ENCODE measurements at regions not wholly inside any gene's neighbourhood (a gene's known extent, or its start where the extent isn't known, plus 50 kb on each side); places are given as distances from the start of the nearest gene placed in this dataset.
"Not testable (repeated sequence)": the region's sequence is repeated elsewhere in the genome, so short reads cannot be mapped to it uniquely, and the experiment has no call there.

DNA sequence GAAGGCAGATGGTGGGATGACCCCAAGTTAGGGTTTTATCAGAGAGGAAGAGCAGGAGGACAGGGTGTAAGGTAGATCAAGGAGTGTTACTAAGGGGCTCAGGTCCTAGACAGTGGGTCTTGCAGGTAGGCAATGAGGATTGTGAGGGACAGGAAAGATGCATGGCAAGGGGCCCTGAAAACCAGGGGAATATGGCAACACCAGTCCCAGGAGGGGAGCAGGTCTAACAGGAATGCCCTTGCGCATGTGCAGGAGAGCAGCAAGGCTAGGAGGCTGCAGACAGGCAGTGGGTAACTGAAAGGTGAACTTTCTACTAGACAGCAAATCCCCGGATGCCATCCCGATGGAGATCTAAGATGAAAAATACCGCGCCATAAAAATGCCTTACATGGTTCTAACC is 211.3 kb downstream of the ALG10 start:
- intact Hi-C loops (cut with DNase I), result no loop called here
- H3K27ac ChIP-seq, result no peak overlapping the region
- DNase-seq, result no peak
- no peak for ATAC-seq
- H3K4me3 ChIP-seq, result no peak overlapping the region
- no peaks in the 10 kb centered on the region for H3K27me3 ChIP-seq
- TF ChIP-seq, protein P1, sequence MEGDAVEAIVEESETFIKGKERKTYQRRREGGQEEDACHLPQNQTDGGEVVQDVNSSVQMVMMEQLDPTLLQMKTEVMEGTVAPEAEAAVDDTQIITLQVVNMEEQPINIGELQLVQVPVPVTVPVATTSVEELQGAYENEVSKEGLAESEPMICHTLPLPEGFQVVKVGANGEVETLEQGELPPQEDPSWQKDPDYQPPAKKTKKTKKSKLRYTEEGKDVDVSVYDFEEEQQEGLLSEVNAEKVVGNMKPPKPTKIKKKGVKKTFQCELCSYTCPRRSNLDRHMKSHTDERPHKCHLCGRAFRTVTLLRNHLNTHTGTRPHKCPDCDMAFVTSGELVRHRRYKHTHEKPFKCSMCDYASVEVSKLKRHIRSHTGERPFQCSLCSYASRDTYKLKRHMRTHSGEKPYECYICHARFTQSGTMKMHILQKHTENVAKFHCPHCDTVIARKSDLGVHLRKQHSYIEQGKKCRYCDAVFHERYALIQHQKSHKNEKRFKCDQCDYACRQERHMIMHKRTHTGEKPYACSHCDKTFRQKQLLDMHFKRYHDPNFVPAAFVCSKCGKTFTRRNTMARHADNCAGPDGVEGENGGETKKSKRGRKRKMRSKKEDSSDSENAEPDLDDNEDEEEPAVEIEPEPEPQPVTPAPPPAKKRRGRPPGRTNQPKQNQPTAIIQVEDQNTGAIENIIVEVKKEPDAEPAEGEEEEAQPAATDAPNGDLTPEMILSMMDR (IDR thresholded peaks at IDR 0.05), result no peak
- no peaks in the 10 kb centered on the region for H3K9me3 ChIP-seq
- H3K36me3 ChIP-seq, result no peaks in the 10 kb centered on the region
- H3K4me1 ChIP-seq, result no peaks in the 10 kb centered on the region

DNA sequence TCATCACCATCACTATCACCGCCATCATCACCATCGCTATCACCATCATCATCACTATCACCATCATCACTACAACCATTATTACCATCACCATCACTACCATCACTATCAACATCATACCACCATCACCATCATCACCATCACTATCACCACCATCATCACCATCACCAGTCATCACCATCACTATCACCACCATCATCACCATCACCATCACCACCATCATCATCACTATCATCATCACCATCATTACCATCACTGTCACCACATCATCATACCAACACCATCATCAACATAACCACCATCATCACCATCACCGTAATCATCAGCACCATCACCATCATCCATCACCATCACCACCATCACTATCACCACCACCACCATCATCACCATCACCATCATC is 213.8 kb downstream of the ALG10 start:
- Histone ChIP-seq H3K27me3 (no peaks in the 10 kb centered on the region), H3K9me3 (peaks cover 0 to 2% of the 10 kb centered on the region in 2 donors), H3K36me3 (no peaks in the 10 kb centered on the region), H3K4me1 (no peaks in the 10 kb centered on the region), H3K27ac (no peak overlapping the region), H3K4me3 (no peak overlapping the region)
- DNase-seq, result no peak
- intact Hi-C loops (cut with DNase I), result no loop called here
- TF ChIP-seq, protein P1 (IDR thresholded peaks at IDR 0.05), result no peak
- no peak for ATAC-seq

DNA sequence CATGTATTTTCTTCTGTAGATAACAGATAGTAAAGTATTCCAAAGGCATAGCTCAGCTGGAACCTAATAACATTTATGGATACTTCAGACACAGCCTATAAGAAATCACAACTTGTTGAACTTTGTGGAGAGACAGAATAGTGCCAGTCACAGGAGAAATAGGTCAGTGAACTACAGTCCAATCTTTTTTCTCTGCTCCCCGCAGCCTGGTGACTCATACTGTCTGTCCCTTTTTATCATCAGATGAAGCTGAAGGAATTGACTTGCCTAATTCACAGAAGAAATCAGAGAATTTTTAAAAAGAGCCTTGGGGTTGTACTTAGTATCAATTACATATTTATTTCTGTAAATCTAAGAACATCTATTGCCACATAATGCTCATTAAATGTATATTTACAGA is 222.3 kb downstream of the ALG10 start:
- H3K9me3 ChIP-seq, result no peaks in the 10 kb centered on the region
- no peak overlapping the region for H3K27ac ChIP-seq
- no peaks in the 10 kb centered on the region for H3K27me3 ChIP-seq
- no peaks in the 10 kb centered on the region for H3K4me1 ChIP-seq
- DNase-seq (no peak), ATAC-seq (no peak)
- TF ChIP-seq, protein P1 (IDR thresholded peaks at IDR 0.05), result no peak
- H3K36me3 ChIP-seq, result no peaks in the 10 kb centered on the region
- no peak overlapping the region for H3K4me3 ChIP-seq
- intact Hi-C loops (cut with DNase I), result no loop called here

DNA sequence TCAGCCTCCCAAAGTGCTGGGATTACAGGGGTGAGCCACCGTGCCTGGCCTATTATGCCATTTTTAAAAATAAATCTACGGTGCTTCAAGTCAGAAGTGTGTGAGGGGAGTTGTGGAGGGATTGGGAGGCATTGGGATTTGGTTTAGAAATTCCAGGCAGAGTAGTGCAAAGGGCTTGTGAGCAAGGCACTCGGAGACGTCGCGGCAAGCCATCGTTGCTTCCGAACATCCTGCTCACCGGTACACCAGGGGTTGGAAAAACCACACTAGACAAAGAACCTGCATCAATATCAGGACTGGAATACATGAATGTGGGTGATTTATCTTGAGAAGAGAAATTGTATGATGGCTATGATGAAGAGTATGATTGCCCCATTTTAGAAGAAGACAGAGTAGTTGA is 227.0 kb downstream of the ALG10 start:
- Histone ChIP-seq H3K36me3 (no peaks in the 10 kb centered on the region), H3K4me1 (no peaks in the 10 kb centered on the region), H3K27ac (no peak overlapping the region), H3K9me3 (no peaks in the 10 kb centered on the region), H3K27me3 (no peaks in the 10 kb centered on the region), H3K4me3 (no peak overlapping the region)
- DNase-seq, result no peak
- TF ChIP-seq, protein P1 (IDR thresholded peaks at IDR 0.05), result no peak
- intact Hi-C loops (cut with DNase I), result no loop called here
- no peak for ATAC-seq

DNA sequence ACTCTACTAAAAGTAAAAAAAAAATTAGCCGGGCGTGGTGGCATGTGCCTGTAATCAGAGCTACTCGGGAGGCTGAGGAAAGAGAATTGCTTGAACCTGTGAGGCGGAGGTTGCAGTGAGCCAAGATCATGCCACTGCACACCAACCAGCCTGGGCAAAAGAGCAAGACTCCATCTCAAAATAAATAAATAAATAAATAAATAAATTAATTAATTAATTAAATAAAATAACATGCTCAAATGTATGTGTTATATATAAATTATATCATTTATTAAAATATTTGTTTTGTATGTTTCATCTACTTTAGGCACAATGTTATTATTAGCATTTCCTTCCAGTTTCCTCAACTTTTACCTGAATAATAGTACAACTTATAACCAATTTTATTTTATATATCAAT is 229.6 kb downstream of the ALG10 start:
- H3K27me3 ChIP-seq; ATAC-seq; H3K36me3 ChIP-seq; DNase-seq; H3K27ac ChIP-seq; H3K4me1 ChIP-seq; H3K4me3 ChIP-seq; H3K9me3 ChIP-seq; intact Hi-C loops (cut with DNase I): not testable (repeated sequence)

DNA sequence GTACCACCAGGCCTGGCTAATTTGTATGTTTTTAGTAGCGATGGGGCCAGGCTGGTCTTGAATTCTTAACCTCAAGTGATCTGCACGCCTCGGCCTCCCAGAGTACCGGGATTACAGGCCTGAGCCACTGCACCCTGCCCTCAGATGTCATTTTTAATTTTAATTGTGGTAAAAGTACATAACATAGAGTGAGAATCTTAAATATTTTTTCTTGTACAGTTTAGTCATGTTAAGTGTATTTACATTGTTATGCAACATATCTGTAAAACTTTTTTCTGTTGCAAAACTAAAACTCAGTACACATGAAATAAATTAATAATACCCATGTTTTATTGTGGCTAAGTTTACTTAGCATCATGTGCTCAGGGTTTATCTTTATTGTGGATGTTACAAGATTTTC is 231.4 kb downstream of the ALG10 start:
- H3K4me1 ChIP-seq, result no peaks in the 10 kb centered on the region
- DNase-seq (no peak), ATAC-seq (no peak)
- H3K27ac ChIP-seq, result no peak overlapping the region
- H3K27me3 ChIP-seq, result no peaks in the 10 kb centered on the region
- H3K4me3 ChIP-seq, result no peak overlapping the region
- H3K9me3 ChIP-seq, result peaks cover 0 to 6% of the 10 kb centered on the region in 2 donors
- intact Hi-C loops (cut with DNase I), result no loop called here
- no peaks in the 10 kb centered on the region for H3K36me3 ChIP-seq
- TF ChIP-seq, protein P1 (IDR thresholded peaks at IDR 0.05), result no peak
